Posterior cingulate gyrus (tissue), 11 donors: ENCODE measurements at regions not wholly inside any gene's neighbourhood (a gene's known extent, or its start where the extent isn't known, plus 50 kb on each side); places are given as distances from the start of the nearest gene placed in this dataset.
"Not testable (repeated sequence)": the region's sequence is repeated elsewhere in the genome, so short reads cannot be mapped to it uniquely, and the experiment has no call there.

ENCODE experiments used
- DNase-seq, 10 donors: peaks; one replicate each; pipeline versions ENCODE4 v3.0.0 to v3.0.0-alpha.2; 2020 to 2021; ENCODE audit warnings: mixed read lengths in 3 of 10
- intact Hi-C: fragments of 100-400 bp; cut with DNase I; formaldehyde crosslinking; loops from one replicate; pipeline ENCODE4 v1.15.1; 2023

DNA sequence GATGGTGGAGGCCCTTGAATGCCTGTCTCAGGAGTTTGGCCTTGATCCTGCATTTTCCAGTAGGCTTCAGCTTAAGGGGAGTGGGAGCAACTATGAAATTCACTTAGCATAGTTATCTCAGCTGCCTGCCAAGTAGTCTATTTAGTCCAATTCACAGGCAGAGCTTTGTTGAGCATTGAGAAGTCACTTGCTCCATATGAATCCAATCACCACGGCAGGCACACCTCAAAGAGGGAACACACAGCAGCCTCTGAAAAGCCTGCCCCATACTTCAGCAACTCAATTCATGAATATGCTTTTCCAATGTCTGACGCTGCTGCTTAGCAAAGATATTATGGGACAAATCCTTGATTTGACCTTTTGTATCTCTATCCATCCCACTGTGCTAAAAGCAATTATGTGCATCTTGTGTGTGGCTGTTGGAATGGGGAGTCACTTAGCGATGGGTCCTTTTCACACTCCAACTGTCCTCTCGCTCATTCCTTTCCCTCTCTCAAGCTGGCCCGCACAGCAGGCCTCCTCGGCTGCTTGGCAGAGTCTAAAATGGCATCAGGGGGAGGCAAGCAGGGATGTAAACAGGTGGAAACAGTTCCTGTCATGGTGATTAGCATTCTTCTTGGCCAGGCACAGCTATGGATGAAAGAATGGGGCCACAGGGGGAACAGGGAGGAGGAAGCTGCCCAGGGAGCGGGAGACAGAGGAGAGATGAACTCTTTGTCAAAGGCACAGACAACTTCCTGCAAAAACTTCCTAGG lies 56.0 kb upstream of the LRPPRC start:
- no peak for DNase-seq
- intact Hi-C loops, result no loop called here

- no peak for DNase-seq
- intact Hi-C loops, result no loop called here
These were observed 56.8 kb upstream of the LRPPRC start for GRCh38 chr2:44052584-44052983.

- no peak for DNase-seq
- intact Hi-C loops, result no loop called here
These were observed 57.3 kb upstream of the LRPPRC start for GRCh38 chr2:44053052-44053451.

- intact Hi-C loops, result no loop called here
- DNase-seq, result no peak
These were observed 57.7 kb upstream of the LRPPRC start for GRCh38 chr2:44053456-44053855.

DNA sequence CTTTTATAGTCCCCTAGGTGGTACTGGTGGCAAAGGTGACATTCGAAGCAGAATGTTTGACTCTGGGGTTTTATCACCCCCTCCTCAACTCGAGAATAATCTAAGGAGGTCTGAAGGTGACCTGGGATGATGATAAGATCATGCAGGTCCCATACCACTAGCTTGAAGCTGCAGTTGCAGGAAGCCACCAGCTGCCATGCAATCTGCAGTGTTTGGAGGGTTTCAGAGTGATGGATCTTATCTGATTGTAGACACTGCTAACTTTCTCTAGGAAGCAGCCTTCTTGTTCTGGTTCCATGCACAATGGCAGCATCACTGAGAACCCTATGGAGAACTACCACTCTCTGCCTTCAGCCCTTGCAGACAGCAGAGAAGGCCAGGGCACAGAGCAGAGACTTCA lies 59.4 kb upstream of the LRPPRC start:
- intact Hi-C loops, result no loop called here
- DNase-seq, result no peak

GRCh38 chr2:44055664-44056063 lies 59.9 kb upstream of the LRPPRC start:
- no peak for DNase-seq
- intact Hi-C loops, result no loop called here

- DNase-seq, result no peak
- intact Hi-C loops, result no loop called here
These were observed 61.2 kb upstream of the LRPPRC start for GRCh38 chr2:44056947-44057346.

GRCh38 chr2:44060286-44060685 lies 64.5 kb upstream of the LRPPRC start:
- intact Hi-C loops, DNase-seq: not testable (repeated sequence)

DNA sequence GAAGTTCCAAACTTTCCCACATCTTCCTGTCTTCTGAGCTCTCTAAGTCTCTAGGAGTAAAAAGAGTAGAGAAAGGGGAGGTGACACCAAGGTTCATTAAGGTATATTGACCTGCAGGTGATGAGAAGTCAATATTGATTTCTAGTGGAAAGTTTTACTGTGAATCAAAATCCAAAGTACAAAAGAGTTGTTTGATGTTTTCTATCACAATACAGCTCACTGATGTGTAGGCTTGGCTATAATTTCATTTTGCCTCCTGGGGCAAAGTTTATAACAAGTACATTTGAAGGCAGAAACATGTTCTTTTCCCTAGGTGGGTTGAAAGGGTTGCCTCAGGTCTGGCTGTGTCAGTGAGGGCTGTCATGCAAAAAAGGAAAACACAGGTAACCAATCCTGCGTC lies 65.2 kb upstream of the LRPPRC start:
- intact Hi-C loops, result no loop called here
- DNase-seq, result no peak

- intact Hi-C loops, result no loop called here
- DNase-seq, result no peak
These were observed 65.7 kb upstream of the LRPPRC start for GRCh38 chr2:44061469-44061868.

GRCh38 chr2:44061876-44062275 lies 66.1 kb upstream of the LRPPRC start:
- no peak for DNase-seq
- intact Hi-C loops, result no loop called here

- intact Hi-C loops, result no loop called here
- DNase-seq, result no peak
These were observed 67.2 kb upstream of the LRPPRC start for GRCh38 chr2:44063033-44063432.

DNA sequence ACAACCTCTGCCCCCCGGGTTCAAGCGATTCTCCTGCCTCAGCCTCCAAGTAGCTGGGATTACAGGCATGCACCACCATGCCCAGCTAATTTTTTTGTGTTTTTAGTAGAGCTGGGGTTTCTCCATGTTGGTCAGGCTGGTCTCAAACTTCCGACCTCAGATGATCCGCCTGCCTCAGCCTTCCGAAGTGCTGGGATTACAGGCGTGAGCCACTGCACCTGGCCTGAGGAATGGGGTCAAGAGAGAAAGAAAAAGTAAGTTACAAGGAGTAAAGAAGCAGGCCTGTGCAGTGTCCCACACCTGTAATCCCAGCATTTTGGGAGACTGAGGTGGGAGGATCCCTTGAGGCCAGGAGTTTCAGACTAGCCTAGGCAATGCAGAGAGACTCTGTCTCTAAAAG lies 68.5 kb upstream of the LRPPRC start:
- DNase-seq, result peak in 1 of 10 donors; percentile 40
- intact Hi-C loops, result not testable (repeated sequence)

DNA sequence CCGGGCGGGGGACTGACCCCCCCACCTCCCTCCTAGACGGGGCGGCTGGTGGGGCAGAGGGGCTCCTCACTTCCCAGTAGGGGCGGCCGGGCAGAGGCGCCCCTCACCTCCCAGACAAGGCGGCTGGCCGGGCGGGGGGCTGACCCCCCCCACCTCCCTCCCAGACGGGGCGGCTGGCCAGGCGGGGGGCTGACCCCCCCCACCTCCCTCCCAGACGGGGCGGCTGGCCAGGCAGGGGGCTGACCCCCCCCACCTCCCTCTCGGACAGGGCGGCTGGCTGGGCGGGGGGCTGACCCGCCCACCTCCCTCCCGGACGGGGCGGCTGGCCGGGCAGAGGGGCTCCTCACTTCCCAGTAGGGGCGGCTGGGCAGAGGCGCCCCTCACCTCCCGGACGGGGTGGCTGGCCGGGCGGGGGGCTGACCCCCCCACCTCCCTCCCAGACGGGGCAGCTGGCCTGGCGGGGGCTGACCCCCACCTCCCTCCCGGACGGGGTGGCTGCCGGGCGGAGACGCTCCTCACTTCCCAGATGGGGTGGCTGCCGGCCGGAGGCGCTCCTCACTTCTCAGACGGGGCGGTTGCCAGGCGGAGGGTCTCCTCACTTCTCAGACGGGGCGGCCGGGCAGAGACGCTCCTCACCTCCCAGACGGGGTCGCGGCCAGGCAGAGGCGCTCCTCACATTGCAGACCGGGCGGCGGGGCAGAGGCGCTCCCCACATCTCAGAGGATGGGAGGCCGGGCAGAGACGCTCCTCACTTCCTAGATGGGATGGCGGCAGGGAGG lies 71.4 kb upstream of the LRPPRC start:
- intact Hi-C loops, result not testable (repeated sequence)

GRCh38 chr2:44067791-44068181 lies 72.0 kb upstream of the LRPPRC start:
- intact Hi-C loops, DNase-seq: not testable (repeated sequence)

More for the DNA sequence above, 71.4 kb upstream of the LRPPRC start:
- not testable (repeated sequence) for DNase-seq

- intact Hi-C loops, result no loop called here
- no peak for DNase-seq
These were observed 75.8 kb upstream of the LRPPRC start for GRCh38 chr2:44071454-44072046.

GRCh38 chr2:44073667-44074066 lies 77.9 kb upstream of the LRPPRC start:
- intact Hi-C loops, DNase-seq: not testable (repeated sequence)

DNA sequence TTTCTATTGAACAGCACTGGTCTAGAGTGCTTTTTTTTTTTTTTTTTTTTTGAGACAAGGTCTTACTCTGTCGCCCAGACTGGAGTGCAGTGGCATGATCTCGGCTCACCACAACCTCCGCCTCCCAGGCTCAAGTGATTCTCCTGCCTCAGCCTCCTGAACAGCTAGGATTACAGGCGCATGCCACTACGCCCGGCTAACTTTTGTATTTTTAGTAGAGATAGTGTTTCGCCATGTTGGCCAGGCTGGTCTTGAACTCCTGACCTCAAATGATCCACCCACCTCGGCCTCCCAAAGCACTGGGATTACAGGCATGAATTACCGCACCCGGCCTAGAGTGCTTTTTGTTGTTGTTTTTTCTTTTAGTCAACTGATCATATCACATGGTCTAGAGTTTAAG lies 79.0 kb upstream of the LRPPRC start:
- intact Hi-C loops, DNase-seq: not testable (repeated sequence)

GRCh38 chr2:44075541-44075940 lies 79.8 kb upstream of the LRPPRC start:
- intact Hi-C loops, result no loop called here
- DNase-seq, result peak in 7 of 10 donors; percentile 17 to 92 (median 55)

DNA sequence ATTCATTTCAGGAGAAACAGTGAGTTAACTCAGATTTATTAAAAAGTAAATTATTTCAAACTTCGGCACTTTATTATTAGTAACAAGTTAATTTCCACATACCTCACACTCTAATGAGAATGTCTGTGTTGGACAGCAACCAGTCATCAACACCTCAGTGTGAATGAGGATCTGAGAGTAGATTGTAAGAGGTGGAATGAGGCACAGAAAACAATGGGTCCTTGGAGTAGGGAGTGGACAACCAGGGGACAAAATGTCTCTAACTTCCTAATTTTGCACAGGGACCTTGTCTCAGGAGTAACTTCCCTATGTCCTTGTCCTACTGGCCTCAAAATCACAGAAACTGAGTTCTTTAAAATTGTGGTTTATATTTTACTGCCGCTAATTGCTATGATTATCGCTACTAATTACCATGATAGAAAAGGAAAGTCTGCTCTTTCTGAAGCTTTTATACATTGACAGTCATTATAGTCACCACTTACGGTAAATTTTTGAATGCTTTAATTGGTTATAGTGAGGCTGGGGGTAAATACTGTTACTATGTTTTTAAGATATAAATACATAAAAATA lies 82.2 kb upstream of the LRPPRC start:
- DNase-seq, result no peak
- intact Hi-C loops, result no loop called here

GRCh38 chr2:44079686-44080085 lies 83.9 kb upstream of the LRPPRC start:
- intact Hi-C loops, result no loop called here
- no peak for DNase-seq
